ENCODE measurements at regions not wholly inside any gene's neighbourhood (a gene's known extent, or its start where the extent isn't known, plus 50 kb on each side); places are given as distances from the start of the nearest gene placed in this dataset.

- no peaks in the 10 kb centered on the region for H3K36me3 Mint-ChIP-seq
- Histone ChIP-seq H3K4me1 (ENCODE audit: control insufficient read depth in 1 of 2, insufficient read depth in 2 of 2, low read length in 2 of 2) (no peaks in the 10 kb centered on the region), H3K27me3 (ENCODE audit: control insufficient read depth in 2 of 2, insufficient read depth in 2 of 2, low read length in 2 of 2) (peaks cover 0 to 14% of the 10 kb centered on the region in 2 donors), H3K36me3 (replicated peaks in 1 of 2; ENCODE audit: control insufficient read depth in 1 of 2, insufficient read depth in 2 of 2, low read length in 2 of 2) (no peaks in the 10 kb centered on the region), H4K20me1 (ENCODE audit: insufficient read depth, low read length) (no peaks in the 10 kb centered on the region), H3K27ac (ENCODE audit: low read depth in 1 of 2, low read length in 2 of 2) (no peak overlapping the region), H3K9me3 (replicated peaks in 1 of 2; ENCODE audit: control insufficient read depth in 1 of 2, insufficient read depth in 1 of 2, low read length in 2 of 2) (no peaks in the 10 kb centered on the region), H3K79me2 (ENCODE audit: insufficient read depth, low read length) (no peaks in the 10 kb centered on the region), H2AFZ (ENCODE audit: insufficient read depth, low read depth, low read length, poor library complexity, severe bottlenecking) (no peak overlapping the region), H3K9ac (ENCODE audit: insufficient read depth, low read length, poor library complexity, severe bottlenecking) (no peak overlapping the region), H3K4me2 (replicated peaks; ENCODE audit: extremely low read depth, low read length, poor library complexity, severe bottlenecking) (no peak overlapping the region), H3K4me3 (replicated peaks in 1 of 3; ENCODE audit: low read depth in 2 of 3, low read length in 3 of 3) (no peak overlapping the region)
- H3K9me3 Mint-ChIP-seq, result no peaks in the 10 kb centered on the region
- H3K4me3 Mint-ChIP-seq, result peak overlapping the region in 1 of 2 donors; percentile 48
- DNase-seq, result no peak
- no peak overlapping the region for H3K27ac Mint-ChIP-seq
- intact Hi-C loops (cut with micrococcal nuclease), result no loop called here
- no peaks in the 10 kb centered on the region for H3K4me1 Mint-ChIP-seq
- TF ChIP-seq CTCF (IDR thresholded peaks at IDR 0.05), result no peak
- 92% methylated on average over 8 of the region's 11 CpGs for WGBS (ENCODE audit: insufficient coverage)
- H3K27me3 Mint-ChIP-seq (ENCODE audit: low read depth in 3 of 3), result peaks cover 15 to 33% (median 27%) of the 10 kb centered on the region in 3 donors
Observed at GRCh38 chr5:1726469-1726865, 73.2 kb downstream of the MRPL36 start.

- intact Hi-C loops (cut with micrococcal nuclease), result no loop called here
- Histone ChIP-seq H3K79me2 (ENCODE audit: insufficient read depth, low read length) (no peaks in the 10 kb centered on the region), H3K36me3 (replicated peaks in 1 of 2; ENCODE audit: control insufficient read depth in 1 of 2, insufficient read depth in 2 of 2, low read length in 2 of 2) (no peaks in the 10 kb centered on the region), H3K9me3 (replicated peaks in 1 of 2; ENCODE audit: control insufficient read depth in 1 of 2, insufficient read depth in 1 of 2, low read length in 2 of 2) (no peaks in the 10 kb centered on the region), H3K27me3 (ENCODE audit: control insufficient read depth in 2 of 2, insufficient read depth in 2 of 2, low read length in 2 of 2) (peaks cover 0 to 14% of the 10 kb centered on the region in 2 donors), H3K4me3 (replicated peaks in 1 of 3; ENCODE audit: low read depth in 2 of 3, low read length in 3 of 3) (no peak overlapping the region), H2AFZ (ENCODE audit: insufficient read depth, low read depth, low read length, poor library complexity, severe bottlenecking) (no peak overlapping the region), H4K20me1 (ENCODE audit: insufficient read depth, low read length) (no peaks in the 10 kb centered on the region), H3K9ac (ENCODE audit: insufficient read depth, low read length, poor library complexity, severe bottlenecking) (no peak overlapping the region), H3K4me1 (ENCODE audit: control insufficient read depth in 1 of 2, insufficient read depth in 2 of 2, low read length in 2 of 2) (no peaks in the 10 kb centered on the region), H3K27ac (ENCODE audit: low read depth in 1 of 2, low read length in 2 of 2) (no peak overlapping the region), H3K4me2 (replicated peaks; ENCODE audit: extremely low read depth, low read length, poor library complexity, severe bottlenecking) (no peak overlapping the region)
- H3K4me1 Mint-ChIP-seq, result no peaks in the 10 kb centered on the region
- TF ChIP-seq CTCF (IDR thresholded peaks at IDR 0.05), result no peak
- 81% methylated on average over 29 of the region's 41 CpGs for WGBS (ENCODE audit: insufficient coverage)
- H3K27ac Mint-ChIP-seq, result peak overlapping the region in 1 of 7 donors; percentile 14
- H3K4me3 Mint-ChIP-seq, result no peak overlapping the region
- H3K27me3 Mint-ChIP-seq (ENCODE audit: low read depth in 3 of 3), result peaks cover 15 to 33% (median 27%) of the 10 kb centered on the region in 3 donors
- peaks cover 0 to 2% (median 0%) of the 10 kb centered on the region in 7 donors for H3K9me3 Mint-ChIP-seq
- no peaks in the 10 kb centered on the region for H3K36me3 Mint-ChIP-seq
- no peak for DNase-seq
Observed at GRCh38 chr5:1725641-1726468, 73.8 kb downstream of the MRPL36 start.

Measured in CD14-positive monocyte (primary cell).